Smooth muscle cell (in vitro differentiated cells): ENCODE measurements at regions not wholly inside any gene's neighbourhood (a gene's known extent, or its start where the extent isn't known, plus 50 kb on each side); places are given as distances from the start of the nearest gene placed in this dataset.

Source experiments
- DNase-seq: peaks from one replicate; lab custom pipeline; 2025; ENCODE audit not compliant: unreplicated experiment; lab: John Stamatoyannopoulos, UW
- H2AFZ ChIP-seq: fragments of 200-600 bp; sonication (generic); 2 replicates; pipeline ENCODE4 v1.6.0; 2016; ENCODE audit warnings: antibody characterized with exemption, low read depth, mild to moderate bottlenecking
- H3F3A ChIP-seq: fragments of 200-600 bp; sonication (generic); 2 replicates; pipeline ENCODE4 v1.6.0; 2017; ENCODE audit warnings: antibody characterized with exemption, low read depth
- H3K27ac ChIP-seq: fragments of 200-600 bp; sonication (generic); 2 replicates; pipeline ENCODE4 v1.5.1; 2016; ENCODE audit warnings: low read depth, mild to moderate bottlenecking
- H3K27me3 ChIP-seq: fragments of 200-600 bp; sonication (generic); 2 replicates; pipeline ENCODE4 v1.6.1; 2016; ENCODE audit warnings: low read depth, mild to moderate bottlenecking
- H3K36me3 ChIP-seq: fragments of 200-600 bp; sonication (generic); 2 replicates; pipeline ENCODE4 v1.5.1; 2016; ENCODE audit warnings: low read depth
- H3K4me1 ChIP-seq: fragments of 200-600 bp; sonication (generic); 2 replicates; pipeline ENCODE4 v1.5.1; 2016; ENCODE audit warnings: low read depth
- H3K4me2 ChIP-seq: fragments of 200-600 bp; sonication (generic); 2 replicates; pipeline ENCODE4 v1.6.0; 2016; ENCODE audit warnings: mild to moderate bottlenecking
- H3K4me3 ChIP-seq: fragments of 200-600 bp; sonication (generic); 2 replicates; pipeline ENCODE4 v1.5.1; 2016; ENCODE audit warnings: mild to moderate bottlenecking
- H3K79me2 ChIP-seq: fragments of 200-600 bp; sonication (generic); 2 replicates; pipeline ENCODE4 v1.6.0; 2016; ENCODE audit warnings: low read depth, mild to moderate bottlenecking
- H3K9ac ChIP-seq: fragments of 200-600 bp; sonication (generic); 2 replicates; pipeline ENCODE4 v1.6.0; 2016; ENCODE audit warnings: low read depth
- H3K9me3 ChIP-seq: fragments of 200-600 bp; sonication (generic); replicated peaks from 2 replicates; pipeline ENCODE4 v1.5.1; 2016; ENCODE audit warnings: low read depth
- H4K20me1 ChIP-seq: fragments of 200-600 bp; sonication (generic); 2 replicates; pipeline ENCODE4 v1.6.0; 2016; ENCODE audit warnings: low read depth
- CTCF ChIP-seq: fragments of 200-600 bp; sonication (generic); IDR thresholded peaks from 2 replicates; pipeline ENCODE4 v1.5.1; 2017; ENCODE audit warnings: borderline replicate concordance, mild to moderate bottlenecking, antibody characterized with exemption; ENCODE audit not compliant: insufficient read depth, poor library complexity, severe bottlenecking
- WGBS: methylation state at CpG from one replicate; pipeline ENCODE4 v1.1.7; 2016; ENCODE audit warnings: low lambda C conversion rate; 5-methylcytosine and 5-hydroxymethylcytosine counted together

GRCh38 chr13:88656751-88657150 lies 985.6 kb downstream of the SLITRK5 start:
- H3K9ac ChIP-seq: no peak overlapping the region
- no peaks in the 10 kb centered on the region for H3K9me3 ChIP-seq
- H3K79me2 ChIP-seq: no peaks in the 10 kb centered on the region
- H3K4me1 ChIP-seq: no peaks in the 10 kb centered on the region
- H3F3A ChIP-seq: no peaks in the 10 kb centered on the region
- no peaks in the 10 kb centered on the region for H3K27me3 ChIP-seq
- no peaks in the 10 kb centered on the region for H3K36me3 ChIP-seq
- 67% methylated on average over 6 of the region's 6 CpGs for WGBS
- no peak for TF ChIP-seq CTCF
- no peak for DNase-seq
- no peak overlapping the region for H3K4me3 ChIP-seq
- H2AFZ ChIP-seq: no peak overlapping the region
- no peaks in the 10 kb centered on the region for H4K20me1 ChIP-seq
- no peak overlapping the region for H3K4me2 ChIP-seq
- H3K27ac ChIP-seq: no peak overlapping the region

DNA sequence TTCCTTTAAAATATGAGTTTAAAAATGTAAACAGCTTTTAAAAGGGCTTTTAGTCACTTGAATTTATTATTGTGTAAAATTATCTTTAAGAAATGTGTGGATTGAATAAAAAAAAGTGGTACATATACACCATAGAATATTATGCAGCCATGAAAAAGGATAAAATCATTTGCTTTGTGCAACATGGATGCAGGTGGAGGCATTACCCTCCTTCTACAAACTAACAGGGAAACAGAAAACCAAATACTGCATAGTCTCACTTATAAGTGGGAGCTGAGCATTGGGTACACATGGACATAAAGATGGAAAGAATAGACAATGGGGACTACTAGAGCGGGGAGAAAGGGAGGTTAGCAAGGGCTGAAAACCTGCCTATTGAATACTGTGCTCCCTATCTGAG lies 999.3 kb downstream of the SLITRK5 start:
- H3K27ac ChIP-seq: no peak overlapping the region
- 100% methylated on average over 1 of the region's 1 CpG for WGBS
- no peaks in the 10 kb centered on the region for H3K36me3 ChIP-seq
- H3K9ac ChIP-seq: no peak overlapping the region
- no peak overlapping the region for H3K4me2 ChIP-seq
- no peaks in the 10 kb centered on the region for H4K20me1 ChIP-seq
- no peak for TF ChIP-seq CTCF
- no peak overlapping the region for H3K4me3 ChIP-seq
- no peaks in the 10 kb centered on the region for H3K27me3 ChIP-seq
- H3K4me1 ChIP-seq: no peaks in the 10 kb centered on the region
- DNase-seq: no peak
- no peaks in the 10 kb centered on the region for H3F3A ChIP-seq
- no peaks in the 10 kb centered on the region for H3K79me2 ChIP-seq
- no peak overlapping the region for H2AFZ ChIP-seq
- H3K9me3 ChIP-seq: no peaks in the 10 kb centered on the region

DNA sequence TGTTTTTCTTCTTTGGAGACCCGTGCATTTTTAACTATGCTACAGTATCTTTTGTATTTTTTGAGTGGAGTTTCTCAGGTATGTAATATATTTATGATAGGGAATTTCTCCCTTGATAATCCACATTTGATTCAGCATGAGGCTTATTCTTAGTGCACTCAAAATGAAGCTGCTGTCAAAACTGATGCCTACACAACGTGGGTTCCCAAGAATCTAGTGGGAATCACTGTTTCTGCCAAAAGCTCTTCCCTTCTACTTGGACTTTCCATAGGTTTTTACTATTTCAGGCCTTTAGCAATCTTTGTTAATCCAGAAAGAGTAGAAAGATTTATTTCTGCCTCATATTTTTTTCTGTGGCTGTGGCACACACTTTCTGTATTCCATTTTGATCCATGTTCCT lies 1003.7 kb downstream of the SLITRK5 start:
- Histone ChIP-seq H3K9me3 (no peaks in the 10 kb centered on the region), H4K20me1 (no peaks in the 10 kb centered on the region), H3K4me1 (no peaks in the 10 kb centered on the region), H3K4me3 (no peak overlapping the region), H3K79me2 (no peaks in the 10 kb centered on the region), H3K9ac (no peak overlapping the region), H3F3A (no peaks in the 10 kb centered on the region), H3K27me3 (no peaks in the 10 kb centered on the region), H3K4me2 (no peak overlapping the region), H2AFZ (peak overlapping the region; percentile 10), H3K27ac (no peak overlapping the region), H3K36me3 (no peaks in the 10 kb centered on the region)
- DNase-seq: no peak
- no peak for TF ChIP-seq CTCF
- WGBS: 82% methylated on average over 2 of the region's 2 CpGs

DNA sequence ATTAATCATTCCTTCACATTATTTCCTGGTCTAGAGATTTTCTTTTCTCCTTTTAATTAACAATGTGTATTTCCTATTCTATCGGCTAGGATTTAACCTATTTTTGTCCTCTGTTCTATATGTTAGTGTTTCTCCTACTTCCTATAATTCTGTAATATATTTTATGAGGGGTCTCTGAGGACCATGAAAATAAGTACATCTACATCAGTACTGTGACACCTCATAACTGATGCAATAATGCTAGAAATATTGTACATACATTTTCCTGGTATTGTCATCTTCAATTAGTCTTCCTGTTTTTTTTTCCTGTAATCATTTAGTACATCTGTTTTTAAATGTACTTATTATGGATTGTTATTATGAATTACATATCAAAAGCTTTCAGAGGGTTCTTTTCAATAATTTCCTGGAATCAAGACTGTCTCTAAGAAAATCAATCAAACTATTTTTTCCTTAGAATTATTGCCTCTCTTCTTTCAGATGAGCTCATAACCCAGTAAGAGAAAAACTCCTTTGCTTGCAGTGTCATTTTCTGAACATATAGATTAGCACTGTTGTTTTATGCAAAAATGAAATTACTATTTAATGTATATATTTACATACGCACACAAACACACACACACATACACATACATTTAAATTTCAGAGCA lies 1004.3 kb downstream of the SLITRK5 start:
- no peak overlapping the region for H3K4me2 ChIP-seq
- H4K20me1 ChIP-seq: no peaks in the 10 kb centered on the region
- no peak overlapping the region for H3K27ac ChIP-seq
- no peaks in the 10 kb centered on the region for H3K4me1 ChIP-seq
- no peak overlapping the region for H3K9ac ChIP-seq
- H2AFZ ChIP-seq: peak overlapping the region; percentile 10
- H3K79me2 ChIP-seq: no peaks in the 10 kb centered on the region
- H3K36me3 ChIP-seq: no peaks in the 10 kb centered on the region
- WGBS: 89% methylated on average over 2 of the region's 2 CpGs
- H3K9me3 ChIP-seq: no peaks in the 10 kb centered on the region
- DNase-seq: no peak
- H3K27me3 ChIP-seq: no peaks in the 10 kb centered on the region
- H3F3A ChIP-seq: no peaks in the 10 kb centered on the region
- H3K4me3 ChIP-seq: no peak overlapping the region
- no peak for TF ChIP-seq CTCF
